ENCODE measurements at regions not wholly inside any gene's neighbourhood (a gene's known extent, or its start where the extent isn't known, plus 50 kb on each side); places are given as distances from the start of the nearest gene placed in this dataset.
A peak's percentile ranks its signal among the peaks of the same experiment; 100 is the strongest.

GRCh38 chr11:96524475-96524874 lies 134.7 kb downstream of the JRKL start:
- H3K9ac ChIP-seq (ENCODE audit: low read length): no peak overlapping the region
- H3K9me2 ChIP-seq (replicated peaks; ENCODE audit: low read length): no peaks in the 10 kb centered on the region
- no peaks in the 10 kb centered on the region for H3K36me3 ChIP-seq (ENCODE audit: low read depth, low read length)
- no TSS peak for BruUV-seq (replicated peaks)
- intact Hi-C loops (cut with micrococcal nuclease): no loop called here
- TF ChIP-seq CTCF (conservative IDR thresholded peaks at IDR 0.05; ENCODE audit: low read depth, low read length) (peak; percentile 51; the same call in 1 of the 2 replicates), EZH2 (IDR thresholded peaks at IDR 0.05; ENCODE audit: low read length, unreplicated experiment) (no peak), EZH2phosphoT487 (IDR thresholded peaks at IDR 0.05; ENCODE audit: borderline replicate concordance, low read length) (no peak)
- no peak overlapping the region for H3K27ac ChIP-seq (ENCODE audit: low read length)
- peak overlapping the region; percentile 42 for H3K4me3 ChIP-seq (ENCODE audit: low read length)
- H4K20me1 ChIP-seq (ENCODE audit: low read length): no peaks in the 10 kb centered on the region
- peaks cover 4% of the 10 kb centered on the region; the same call in 1 of the 2 replicates for H3K4me1 ChIP-seq (ENCODE audit: insufficient read depth, low read length)
- POLR2A ChIA-PET (ENCODE audit: unreplicated experiment): no interaction called here
- DNase-seq: no peak
- CTCF ChIA-PET: interaction anchor here (0.7 to 1.7 kb wide), 2 partner anchors 11 to 60 kb away, joined by 3 to 13 read pairs; no protein-coding TSS in a partner anchor
- no peaks in the 10 kb centered on the region for H3K9me3 ChIP-seq (ENCODE audit: low read length)
- peaks cover 15% of the 10 kb centered on the region for H3K27me3 ChIP-seq (ENCODE audit: low read length)
- no peak for ATAC-seq
- H3K79me2 ChIP-seq (ENCODE audit: low read length): no peaks in the 10 kb centered on the region
- H2AFZ ChIP-seq (ENCODE audit: low read length): no peak overlapping the region
- peak overlapping the region; percentile 47 for H3K4me2 ChIP-seq (ENCODE audit: low read length)
- H3F3A ChIP-seq (ENCODE audit: low read length, unreplicated experiment): no peaks in the 10 kb centered on the region

DNA sequence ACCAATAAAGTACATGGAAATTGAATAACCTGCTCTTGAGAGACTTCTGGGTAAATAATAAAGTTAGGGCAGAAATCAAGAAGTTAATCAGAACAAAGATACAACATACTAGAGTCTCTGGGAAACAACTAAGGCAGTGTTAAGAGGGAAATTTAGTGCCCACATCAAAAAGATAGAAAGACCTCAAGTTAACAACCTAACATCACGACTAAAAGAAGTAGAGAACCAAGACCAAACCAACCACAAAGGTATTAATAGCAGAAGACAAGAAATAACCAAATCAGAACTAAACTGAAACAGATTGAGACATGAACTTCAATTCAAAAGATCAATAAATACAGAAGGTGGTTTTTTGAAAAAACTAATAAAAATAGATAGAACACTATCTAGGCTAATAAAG lies 140.7 kb downstream of the JRKL start:
- H3K4me1 ChIP-seq (ENCODE audit: insufficient read depth, low read length): no peaks in the 10 kb centered on the region
- POLR2A ChIA-PET (ENCODE audit: unreplicated experiment): no interaction called here
- no peaks in the 10 kb centered on the region for H3K79me2 ChIP-seq (ENCODE audit: low read length)
- no peak for ATAC-seq
- H3K9me3 ChIP-seq (ENCODE audit: low read length): no peaks in the 10 kb centered on the region
- intact Hi-C loops (cut with micrococcal nuclease): no loop called here
- no peak overlapping the region for H3K4me2 ChIP-seq (ENCODE audit: low read length)
- H3F3A ChIP-seq (ENCODE audit: low read length, unreplicated experiment): no peaks in the 10 kb centered on the region
- H3K9ac ChIP-seq (ENCODE audit: low read length): no peak overlapping the region
- peaks cover 5% of the 10 kb centered on the region; the same call in 1 of the 2 replicates for H3K27me3 ChIP-seq (ENCODE audit: low read length)
- no peak overlapping the region for H3K4me3 ChIP-seq (ENCODE audit: low read length)
- H2AFZ ChIP-seq (ENCODE audit: low read length): no peak overlapping the region
- H3K36me3 ChIP-seq (ENCODE audit: low read depth, low read length): no peaks in the 10 kb centered on the region
- H4K20me1 ChIP-seq (ENCODE audit: low read length): no peaks in the 10 kb centered on the region
- no peak for DNase-seq
- TF ChIP-seq CTCF (conservative IDR thresholded peaks at IDR 0.05; ENCODE audit: low read depth, low read length) (no peak), EZH2phosphoT487 (IDR thresholded peaks at IDR 0.05; ENCODE audit: borderline replicate concordance, low read length) (no peak), EZH2 (IDR thresholded peaks at IDR 0.05; ENCODE audit: low read length, unreplicated experiment) (no peak)
- no peak overlapping the region for H3K27ac ChIP-seq (ENCODE audit: low read length)
- CTCF ChIA-PET: no interaction called here
- no TSS peak for BruUV-seq (replicated peaks)
- no peaks in the 10 kb centered on the region for H3K9me2 ChIP-seq (replicated peaks; ENCODE audit: low read length)

- Histone ChIP-seq H2AFZ (ENCODE audit: low read length) (no peak overlapping the region), H3K27me3 (ENCODE audit: low read length) (peaks cover 24% of the 10 kb centered on the region), H3K4me1 (ENCODE audit: insufficient read depth, low read length) (no peaks in the 10 kb centered on the region), H3K4me2 (ENCODE audit: low read length) (no peak overlapping the region), H3K9me3 (ENCODE audit: low read length) (no peaks in the 10 kb centered on the region), H3K4me3 (ENCODE audit: low read length) (no peak overlapping the region), H3K36me3 (ENCODE audit: low read depth, low read length) (no peaks in the 10 kb centered on the region), H3K79me2 (ENCODE audit: low read length) (no peaks in the 10 kb centered on the region), H3K9ac (ENCODE audit: low read length) (no peak overlapping the region), H3K9me2 (replicated peaks; ENCODE audit: low read length) (no peaks in the 10 kb centered on the region), H4K20me1 (ENCODE audit: low read length) (no peaks in the 10 kb centered on the region), H3F3A (ENCODE audit: low read length, unreplicated experiment) (no peaks in the 10 kb centered on the region), H3K27ac (ENCODE audit: low read length) (no peak overlapping the region)
- TF ChIP-seq EZH2phosphoT487 (IDR thresholded peaks at IDR 0.05; ENCODE audit: borderline replicate concordance, low read length) (no peak), EZH2 (IDR thresholded peaks at IDR 0.05; ENCODE audit: low read length, unreplicated experiment) (no peak), CTCF (conservative IDR thresholded peaks at IDR 0.05; ENCODE audit: low read depth, low read length) (no peak)
- DNase-seq: no peak
- CTCF ChIA-PET: no interaction called here
- POLR2A ChIA-PET (ENCODE audit: unreplicated experiment): no interaction called here
- intact Hi-C loops (cut with micrococcal nuclease): no loop called here
- BruUV-seq (replicated peaks): no TSS peak
- ATAC-seq: no peak
These were observed 148.3 kb downstream of the JRKL start for GRCh38 chr11:96538104-96538503.
